Retina (tissue), 1 donor: ENCODE measurements at regions not wholly inside any gene's neighbourhood (a gene's known extent, or its start where the extent isn't known, plus 50 kb on each side); places are given as distances from the start of the nearest gene placed in this dataset.

Source experiments
- DNase-seq: peaks from one replicate; pipeline ENCODE4 v3.0.0-alpha.2; 2016

- DNase-seq: peak; percentile 76
Measured at GRCh38 chr1:3954170-3955169, 54.4 kb upstream of the C1orf174 start.

- no peak for DNase-seq
Measured at GRCh38 chr1:3955196-3955772, 55.2 kb upstream of the C1orf174 start.

GRCh38 chr1:3956527-3957170 lies 56.6 kb upstream of the C1orf174 start:
- no peak for DNase-seq

GRCh38 chr1:3959361-3959760 lies 59.3 kb upstream of the C1orf174 start:
- DNase-seq: no peak

GRCh38 chr1:3963554-3963953 lies 63.5 kb upstream of the C1orf174 start:
- no peak for DNase-seq

GRCh38 chr1:3965693-3966092 lies 65.6 kb upstream of the C1orf174 start:
- no peak for DNase-seq

GRCh38 chr1:3968851-3969250 lies 68.8 kb upstream of the C1orf174 start:
- peak; percentile 39 for DNase-seq

- no peak for DNase-seq
Measured at GRCh38 chr1:3971981-3972380, 71.9 kb upstream of the C1orf174 start.

GRCh38 chr1:3975903-3976630 lies 76.0 kb upstream of the C1orf174 start:
- DNase-seq: no peak

GRCh38 chr1:3976821-3977220 lies 76.7 kb upstream of the C1orf174 start:
- DNase-seq: no peak

GRCh38 chr1:3978196-3978989 lies 78.3 kb upstream of the C1orf174 start:
- no peak for DNase-seq

- peak; percentile 74 for DNase-seq
Measured at GRCh38 chr1:3978990-3979325, 78.9 kb upstream of the C1orf174 start.

- no peak for DNase-seq
Measured at GRCh38 chr1:3981261-3981660, 81.2 kb upstream of the C1orf174 start.

GRCh38 chr1:3981746-3982505 lies 81.9 kb upstream of the C1orf174 start:
- DNase-seq: no peak

GRCh38 chr1:3983181-3983580 lies 83.1 kb upstream of the C1orf174 start:
- no peak for DNase-seq

- no peak for DNase-seq
Measured at GRCh38 chr1:3984586-3984985, 84.5 kb upstream of the C1orf174 start.

GRCh38 chr1:3986686-3987218 lies 86.7 kb upstream of the C1orf174 start:
- no peak for DNase-seq

GRCh38 chr1:3987669-3988235 lies 87.7 kb upstream of the C1orf174 start:
- no peak for DNase-seq

GRCh38 chr1:3988431-3988830 lies 88.4 kb upstream of the C1orf174 start:
- DNase-seq: no peak

GRCh38 chr1:3989465-3989864 lies 89.4 kb upstream of the C1orf174 start:
- no peak for DNase-seq

GRCh38 chr1:3992103-3992556 lies 92.1 kb upstream of the C1orf174 start:
- DNase-seq: no peak
